Ascending aorta (tissue), 2 donors: ENCODE measurements at regions not wholly inside any gene's neighbourhood (a gene's known extent, or its start where the extent isn't known, plus 50 kb on each side); places are given as distances from the start of the nearest gene placed in this dataset.

ENCODE experiments used
- DNase-seq, 2 donors: peaks; one replicate each; pipeline ENCODE4 v3.0.0-alpha.2; 2019; ENCODE audit warnings: low spot score in 2 of 2
- H3K27ac ChIP-seq, 2 donors: fragments of 200-600 bp; sonication (generic); one replicate each; pipeline ENCODE4 v1.5.1; 2016 to 2017; ENCODE audit warnings: mild to moderate bottlenecking in 1 of 2
- H3K27me3 ChIP-seq: fragments of 200-600 bp; sonication (generic); one replicate; pipeline ENCODE4 v1.5.1; 2017
- H3K36me3 ChIP-seq, 2 donors: fragments of 200-600 bp; sonication (generic); one replicate each; pipeline ENCODE4 v1.5.1; 2016
- H3K4me1 ChIP-seq, 2 donors: fragments of 200-600 bp; sonication (generic); one replicate each; pipeline ENCODE4 v1.5.1; 2016 to 2017; ENCODE audit warnings: mild to moderate bottlenecking in 1 of 2
- H3K4me3 ChIP-seq, 2 donors: fragments of 200-600 bp; sonication (generic); one replicate each; pipeline ENCODE4 v1.5.1; 2016 to 2017; ENCODE audit warnings: mild to moderate bottlenecking in 1 of 2
- H3K9me3 ChIP-seq, 2 donors: fragments of 200-600 bp; sonication (generic); one replicate each; pipeline ENCODE4 v1.5.1; 2016
- CTCF ChIP-seq, 3 experiments: fragments of 200-600 bp in 2 of 3; fragments of 450-650 bp in 1 of 3; sonication (generic) in 2 of 3; IDR thresholded peaks; one replicate each; pipeline ENCODE4 v1.5.1; 2016 to 2019; ENCODE audit warnings: antibody characterized with exemption in 3 of 3, mild to moderate bottlenecking in 1 of 3, moderate library complexity in 1 of 3
- intact Hi-C: fragments of 100-400 bp; cut with DNase I; formaldehyde crosslinking; loops from one replicate; pipeline ENCODE4 v1.15.1; 2023

- DNase-seq: no peak
- H3K4me1 ChIP-seq: peaks cover 4 to 18% of the 10 kb centered on the region in 2 donors
- intact Hi-C loops: loop anchor here (1.0 to 5.0 kb wide), 5 partner anchors 31 to 104 kb away; no protein-coding TSS in a partner anchor
- H3K9me3 ChIP-seq: no peaks in the 10 kb centered on the region
- peak overlapping the region; percentile 92 to 96 for H3K27ac ChIP-seq
- H3K4me3 ChIP-seq: peak overlapping the region in 1 of 2 donors; percentile 26
- TF ChIP-seq CTCF (IDR thresholded peaks at IDR 0.05): no peak
- no peaks in the 10 kb centered on the region for H3K27me3 ChIP-seq
- H3K36me3 ChIP-seq: no peaks in the 10 kb centered on the region
These were observed 203.3 kb downstream of the BAMBI start for GRCh38 chr10:28880683-28880950.

- H3K27ac ChIP-seq: peak overlapping the region; percentile 92 to 96
- H3K36me3 ChIP-seq: no peaks in the 10 kb centered on the region
- peaks cover 4 to 18% of the 10 kb centered on the region in 2 donors for H3K4me1 ChIP-seq
- no peak overlapping the region for H3K4me3 ChIP-seq
- no peak for TF ChIP-seq CTCF (IDR thresholded peaks at IDR 0.05)
- H3K9me3 ChIP-seq: no peaks in the 10 kb centered on the region
- intact Hi-C loops: loop anchor here (2.0 to 5.0 kb wide), 2 partner anchors 84 to 103 kb away; no protein-coding TSS in a partner anchor
- no peaks in the 10 kb centered on the region for H3K27me3 ChIP-seq
- DNase-seq: no peak
These were observed 204.0 kb downstream of the BAMBI start for GRCh38 chr10:28881171-28881882.

- Histone ChIP-seq H3K4me1 (peaks cover 4 to 18% of the 10 kb centered on the region in 2 donors), H3K27ac (no peak overlapping the region), H3K27me3 (no peaks in the 10 kb centered on the region), H3K36me3 (no peaks in the 10 kb centered on the region), H3K9me3 (no peaks in the 10 kb centered on the region), H3K4me3 (no peak overlapping the region)
- no peak for DNase-seq
- intact Hi-C loops: loop anchor here (5.0 kb wide), 1 partner anchor 87 kb away; no protein-coding TSS in a partner anchor
- TF ChIP-seq CTCF (IDR thresholded peaks at IDR 0.05): no peak
These were observed 206.6 kb downstream of the BAMBI start for GRCh38 chr10:28883741-28884423.

- Histone ChIP-seq H3K4me3 (no peak overlapping the region), H3K27ac (no peak overlapping the region), H3K27me3 (no peaks in the 10 kb centered on the region), H3K36me3 (no peaks in the 10 kb centered on the region), H3K9me3 (no peaks in the 10 kb centered on the region), H3K4me1 (peaks cover 0 to 8% of the 10 kb centered on the region in 2 donors)
- no peak for TF ChIP-seq CTCF (IDR thresholded peaks at IDR 0.05)
- no peak for DNase-seq
- intact Hi-C loops: no loop called here
These were observed 213.0 kb downstream of the BAMBI start for GRCh38 chr10:28890121-28890950.

GRCh38 chr10:28891058-28891713 lies 213.9 kb downstream of the BAMBI start:
- TF ChIP-seq CTCF (IDR thresholded peaks at IDR 0.05): no peak
- DNase-seq: no peak
- intact Hi-C loops: no loop called here
- Histone ChIP-seq H3K4me3 (no peak overlapping the region), H3K36me3 (no peaks in the 10 kb centered on the region), H3K4me1 (peaks cover 0 to 8% of the 10 kb centered on the region in 2 donors), H3K9me3 (no peaks in the 10 kb centered on the region), H3K27me3 (no peaks in the 10 kb centered on the region), H3K27ac (no peak overlapping the region)
